22Rv1 (cell line): ENCODE measurements at regions not wholly inside any gene's neighbourhood (a gene's known extent, or its start where the extent isn't known, plus 50 kb on each side); places are given as distances from the start of the nearest gene placed in this dataset.

ENCODE experiments used
- ZFX ChIP-seq: fragments of 450-650 bp; IDR thresholded peaks from 2 replicates; pipeline ENCODE4 v1.6.1; 2017; ENCODE audit warnings: antibody characterized with exemption, borderline replicate concordance
- TF ChIP-seq, protein P1 (sequence below): fragments of 450-650 bp; IDR thresholded peaks from 2 replicates; pipeline ENCODE4 v1.5.1; 2017; ENCODE audit warnings: mild to moderate bottlenecking

DNA sequence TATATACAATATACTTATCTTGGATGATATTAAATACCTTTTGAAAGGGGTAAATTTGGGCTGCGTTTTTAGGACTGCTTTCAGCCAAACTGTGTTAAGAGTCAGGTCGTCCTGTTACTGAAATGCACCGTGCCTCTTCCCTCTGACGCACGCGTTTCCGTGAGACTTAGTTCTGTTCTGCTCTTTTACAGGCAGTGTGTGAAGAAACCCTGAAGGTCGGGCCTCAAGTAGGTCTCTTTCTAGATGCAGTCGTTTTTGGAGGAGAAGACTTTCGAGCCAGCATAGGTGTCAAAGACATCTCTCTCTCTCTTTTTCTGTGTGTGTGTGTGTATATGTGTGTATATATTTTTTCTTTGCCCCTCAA is 107.0 kb downstream of the ZIC5 start:
- TF ChIP-seq, protein P1, sequence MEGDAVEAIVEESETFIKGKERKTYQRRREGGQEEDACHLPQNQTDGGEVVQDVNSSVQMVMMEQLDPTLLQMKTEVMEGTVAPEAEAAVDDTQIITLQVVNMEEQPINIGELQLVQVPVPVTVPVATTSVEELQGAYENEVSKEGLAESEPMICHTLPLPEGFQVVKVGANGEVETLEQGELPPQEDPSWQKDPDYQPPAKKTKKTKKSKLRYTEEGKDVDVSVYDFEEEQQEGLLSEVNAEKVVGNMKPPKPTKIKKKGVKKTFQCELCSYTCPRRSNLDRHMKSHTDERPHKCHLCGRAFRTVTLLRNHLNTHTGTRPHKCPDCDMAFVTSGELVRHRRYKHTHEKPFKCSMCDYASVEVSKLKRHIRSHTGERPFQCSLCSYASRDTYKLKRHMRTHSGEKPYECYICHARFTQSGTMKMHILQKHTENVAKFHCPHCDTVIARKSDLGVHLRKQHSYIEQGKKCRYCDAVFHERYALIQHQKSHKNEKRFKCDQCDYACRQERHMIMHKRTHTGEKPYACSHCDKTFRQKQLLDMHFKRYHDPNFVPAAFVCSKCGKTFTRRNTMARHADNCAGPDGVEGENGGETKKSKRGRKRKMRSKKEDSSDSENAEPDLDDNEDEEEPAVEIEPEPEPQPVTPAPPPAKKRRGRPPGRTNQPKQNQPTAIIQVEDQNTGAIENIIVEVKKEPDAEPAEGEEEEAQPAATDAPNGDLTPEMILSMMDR = no peak
- no peak for TF ChIP-seq ZFX
